Activated CD4-positive, CD25-positive, alpha-beta regulatory T cell treated with anti-CD3 and anti-CD28 coated beads, Interleukin-2, amount 50 U/mL, for 24 hours (primary cell): ENCODE measurements at regions not wholly inside any gene's neighbourhood (a gene's known extent, or its start where the extent isn't known, plus 50 kb on each side); places are given as distances from the start of the nearest gene placed in this dataset.
"Not testable (repeated sequence)": the region's sequence is repeated elsewhere in the genome, so short reads cannot be mapped to it uniquely, and the experiment has no call there.

ENCODE experiments used
- ATAC-seq, 2 donors: fragments of 150-1000 bp; cut with Tn5 transposase; one replicate each; pipeline ENCODE4 v1.10.0; 2021; ENCODE audit warnings: mild to moderate bottlenecking in 1 of 2, moderate library complexity in 1 of 2

DNA sequence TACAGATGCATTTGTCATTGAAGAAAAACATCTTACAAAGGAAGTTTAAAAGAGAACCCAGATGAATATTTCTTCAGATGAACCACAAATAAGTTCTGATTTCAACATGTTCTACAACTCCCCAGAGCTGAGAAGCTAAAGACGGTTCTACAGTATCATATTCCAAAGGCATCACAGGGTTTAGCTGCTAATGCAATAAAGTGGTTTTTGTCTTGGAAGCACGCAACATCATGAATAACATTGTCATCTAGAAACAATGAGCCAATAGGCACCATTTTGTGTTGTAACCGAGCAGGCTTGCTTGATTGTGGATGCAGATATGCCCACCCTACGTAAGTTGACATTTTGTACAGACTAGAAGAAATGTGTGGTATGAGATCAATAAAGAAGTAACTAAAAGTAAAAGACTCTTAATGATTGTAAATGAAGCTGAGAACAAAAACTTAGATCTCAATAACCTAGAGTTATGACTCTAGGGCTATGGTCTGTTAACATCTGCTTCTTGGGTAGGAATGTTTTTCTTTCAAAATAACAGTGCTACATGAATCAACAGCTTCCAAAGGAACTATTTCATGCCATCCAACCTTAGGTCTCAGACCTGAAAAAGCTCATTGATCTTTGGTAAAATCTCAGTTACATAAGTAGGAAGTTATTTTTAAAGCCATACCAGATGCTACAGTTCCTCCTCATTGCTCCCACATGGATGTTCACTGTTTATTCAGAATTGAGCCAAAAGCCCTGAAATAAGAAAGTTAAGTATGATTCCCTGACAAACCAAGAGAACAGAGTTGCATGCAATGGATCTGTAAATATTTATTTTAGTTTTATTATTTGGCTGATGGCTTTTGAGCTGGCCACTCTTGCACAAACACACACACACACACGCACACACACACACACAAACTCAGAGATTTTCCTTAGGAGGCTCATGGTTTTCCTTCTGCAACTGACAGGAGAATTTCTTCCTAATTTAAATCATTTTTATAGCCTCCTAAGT is 118.7 kb upstream of the SLCO6A1 start:
- no peak for ATAC-seq

DNA sequence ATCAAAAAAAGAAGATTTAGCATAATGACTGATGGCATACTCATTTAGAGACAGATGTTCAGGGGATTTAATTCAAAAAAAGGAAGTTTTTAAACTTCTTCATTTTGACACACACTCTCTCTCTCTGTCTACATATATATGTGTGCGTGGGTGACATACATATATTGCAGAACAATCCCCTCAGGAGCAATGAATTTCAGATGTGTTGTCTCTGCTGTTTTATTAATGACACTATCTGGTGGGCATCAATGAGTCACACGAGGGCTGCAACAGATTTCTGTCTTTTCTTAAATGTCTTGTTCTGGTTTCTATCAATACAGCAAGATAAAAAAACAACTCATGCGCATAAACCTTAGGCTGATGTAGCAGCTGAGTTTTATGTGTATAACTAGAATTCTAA is 123.5 kb upstream of the SLCO6A1 start:
- no peak for ATAC-seq

DNA sequence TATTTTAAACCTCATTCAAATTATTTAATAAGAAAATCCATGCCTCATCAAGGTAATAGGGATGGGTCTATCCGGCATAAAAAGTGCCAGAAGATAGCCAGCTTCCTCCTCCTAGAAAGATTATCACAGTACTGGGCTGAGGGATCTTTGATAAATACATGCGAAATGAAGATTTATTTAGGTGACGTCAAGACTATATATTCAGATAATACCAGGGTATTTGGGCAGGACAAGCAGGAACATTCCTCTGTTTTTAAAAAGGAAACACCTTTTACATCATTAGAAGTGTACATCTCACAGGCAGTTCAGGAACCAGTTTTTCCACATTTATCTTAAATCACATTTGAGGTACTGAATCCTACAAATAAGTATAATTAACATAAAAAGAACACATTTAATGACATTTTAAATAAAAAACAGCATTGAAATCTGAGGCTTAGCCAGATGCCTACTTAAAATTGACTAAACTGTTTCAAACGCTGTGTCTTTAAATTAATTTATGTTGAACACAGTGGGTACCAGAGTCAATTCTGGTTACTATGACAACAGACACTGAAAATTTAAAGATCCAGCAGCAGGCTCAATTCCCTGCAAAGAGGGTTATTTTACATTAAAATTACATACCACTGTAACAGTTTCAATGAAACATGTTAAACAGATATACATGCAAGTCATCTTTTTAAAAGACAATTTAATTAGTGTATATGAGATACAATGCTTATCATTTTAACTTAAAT is 124.7 kb upstream of the SLCO6A1 start:
- no peak for ATAC-seq

GRCh38 chr5:102624405-102624804 is 125.6 kb upstream of the SLCO6A1 start:
- no peak for ATAC-seq

DNA sequence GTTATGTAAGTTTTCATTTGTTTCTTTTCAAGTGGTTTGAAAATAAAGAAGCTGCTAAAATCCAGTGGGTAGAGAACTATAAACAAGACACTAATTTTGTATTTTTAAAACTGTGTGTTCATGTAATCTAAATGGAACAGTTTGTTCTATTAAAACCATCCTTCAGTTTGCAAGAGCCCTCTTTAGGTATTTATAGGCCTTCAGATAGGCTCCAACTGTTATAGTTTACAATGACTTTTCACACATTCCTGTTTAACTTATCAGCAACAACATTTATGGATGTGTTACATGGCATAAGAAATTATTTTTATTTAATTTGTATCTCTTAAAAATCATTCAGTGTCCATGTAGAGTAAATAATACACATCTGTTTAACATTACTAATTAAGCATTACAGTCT is 126.7 kb upstream of the SLCO6A1 start:
- no peak for ATAC-seq

DNA sequence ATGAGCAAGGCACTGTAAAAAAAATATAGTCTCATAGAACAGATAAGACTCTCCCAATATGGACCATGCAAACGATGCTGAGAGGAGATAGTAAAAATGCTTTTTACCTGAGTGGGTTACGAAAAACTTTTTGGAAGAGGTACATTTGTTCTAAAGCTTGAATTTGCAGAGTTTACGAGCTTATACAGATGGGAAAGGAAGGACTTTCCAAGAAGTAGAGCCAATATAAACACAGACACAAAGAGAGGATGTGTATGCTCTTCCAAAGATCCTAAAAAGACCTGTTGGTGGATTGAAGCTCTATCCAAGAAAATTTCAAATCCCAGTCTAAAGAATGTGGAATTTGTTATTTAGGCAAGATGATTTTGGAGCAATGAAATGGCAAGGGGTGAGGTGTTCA is 127.1 kb upstream of the SLCO6A1 start:
- no peak for ATAC-seq

DNA sequence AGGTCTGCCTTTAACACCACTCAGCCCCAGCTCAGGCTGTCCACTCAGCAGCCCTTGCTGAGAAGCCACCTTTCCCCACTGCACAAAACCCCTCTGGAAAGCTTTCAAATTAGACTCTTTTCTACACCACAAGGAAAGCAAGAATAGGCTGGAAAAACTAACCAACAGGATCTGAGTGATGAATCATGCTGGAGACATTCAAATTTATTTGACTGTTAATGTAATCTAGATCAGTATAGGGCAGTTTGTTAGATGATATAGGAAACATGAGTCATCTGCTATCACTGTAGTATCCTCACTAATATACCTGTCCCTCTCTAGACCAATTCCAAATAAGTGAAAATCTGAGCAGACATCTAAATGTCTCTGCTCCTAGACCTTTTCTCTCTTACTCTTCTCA is 127.8 kb upstream of the PAM start:
- ATAC-seq: no peak

DNA sequence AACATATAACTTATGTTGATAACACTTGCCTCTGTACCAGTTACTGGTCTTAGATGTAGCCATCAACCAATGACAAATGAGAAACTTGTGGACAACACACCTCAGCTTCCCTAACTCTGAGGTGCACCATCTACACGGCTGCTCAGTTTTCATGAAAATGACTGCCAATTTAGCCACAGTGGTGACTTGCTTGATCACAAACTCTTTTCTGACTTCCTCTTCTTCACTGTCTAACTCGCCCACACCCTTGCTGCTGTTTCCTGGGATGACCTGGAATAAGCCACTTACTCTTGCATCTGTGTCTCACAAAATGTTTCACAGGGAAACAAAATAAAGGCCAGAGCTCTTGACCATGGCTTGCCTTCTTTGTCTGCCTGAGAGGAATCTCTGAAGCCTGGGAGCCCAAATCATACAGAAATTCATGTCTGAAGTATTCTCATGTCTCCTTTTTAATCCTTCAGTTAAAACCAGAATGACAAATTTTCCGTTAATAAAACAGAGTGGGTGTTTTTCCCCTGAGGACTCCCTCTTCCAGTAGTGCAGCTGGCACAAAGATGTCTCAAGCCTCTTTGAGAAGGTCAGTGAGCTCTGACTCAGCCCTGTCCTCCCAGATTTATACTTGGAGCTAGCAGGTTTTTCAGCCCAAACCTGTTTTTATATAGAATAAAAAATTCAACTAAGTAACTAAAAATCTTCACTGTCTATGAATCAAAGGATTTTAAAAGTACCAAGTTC is 126.5 kb upstream of the PAM start:
- ATAC-seq: no peak

DNA sequence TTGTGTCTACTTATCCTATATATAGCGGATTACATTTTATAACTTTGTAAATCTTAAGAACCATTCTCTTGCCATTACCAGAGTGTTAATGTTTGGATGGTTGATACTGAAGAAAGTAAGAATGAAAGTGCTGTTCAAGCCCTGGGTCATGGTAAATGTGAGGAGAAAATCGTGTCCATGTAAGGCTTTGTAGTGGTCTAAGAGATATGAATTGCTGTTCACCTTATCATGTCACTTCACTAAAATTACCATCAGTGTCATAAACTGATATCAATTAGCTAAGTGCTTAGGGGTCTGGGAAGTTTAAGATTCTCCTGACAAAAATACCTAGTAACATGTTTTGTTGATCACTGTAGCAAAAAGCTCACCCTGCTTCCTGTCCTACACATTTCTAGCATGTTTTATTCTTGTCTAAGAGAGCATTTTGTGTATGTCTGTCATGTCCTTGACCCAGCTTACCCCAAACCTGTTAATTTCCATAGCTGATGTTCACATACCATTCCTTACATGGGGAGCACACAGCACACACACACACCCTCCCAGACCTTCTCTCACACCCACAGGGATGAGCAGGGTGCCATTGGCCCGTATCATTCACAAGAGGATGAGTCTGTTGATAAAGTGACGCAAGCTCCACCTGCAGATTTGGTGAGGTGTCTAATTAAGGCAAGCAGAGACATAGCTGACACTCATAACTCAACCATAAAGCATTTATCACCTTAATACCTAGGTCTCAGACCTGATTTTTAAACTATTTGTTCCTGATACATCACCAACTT is 125.1 kb upstream of the PAM start:
- ATAC-seq: no peak

DNA sequence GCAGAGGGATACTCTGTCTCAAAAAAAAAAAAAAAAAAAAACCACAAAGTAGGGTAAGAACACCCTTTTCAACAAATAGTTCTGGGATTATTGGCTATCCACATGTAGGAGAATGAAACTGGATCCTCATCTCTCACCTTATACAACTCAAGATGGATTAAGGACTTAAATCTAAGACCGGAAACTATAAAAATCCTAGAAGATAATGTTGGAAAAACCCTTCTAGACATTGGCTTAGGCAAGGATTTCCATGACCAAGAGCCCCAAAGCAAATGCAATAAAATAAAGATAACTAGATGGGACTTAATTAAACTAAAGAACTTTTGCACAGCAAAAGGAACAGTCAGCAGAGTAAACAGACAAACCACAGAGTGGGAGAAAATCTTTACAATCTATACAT is 119.7 kb upstream of the PAM start:
- ATAC-seq: not testable (repeated sequence)

GRCh38 chr5:102638316-102638715 is 116.8 kb upstream of the PAM start:
- no peak for ATAC-seq

DNA sequence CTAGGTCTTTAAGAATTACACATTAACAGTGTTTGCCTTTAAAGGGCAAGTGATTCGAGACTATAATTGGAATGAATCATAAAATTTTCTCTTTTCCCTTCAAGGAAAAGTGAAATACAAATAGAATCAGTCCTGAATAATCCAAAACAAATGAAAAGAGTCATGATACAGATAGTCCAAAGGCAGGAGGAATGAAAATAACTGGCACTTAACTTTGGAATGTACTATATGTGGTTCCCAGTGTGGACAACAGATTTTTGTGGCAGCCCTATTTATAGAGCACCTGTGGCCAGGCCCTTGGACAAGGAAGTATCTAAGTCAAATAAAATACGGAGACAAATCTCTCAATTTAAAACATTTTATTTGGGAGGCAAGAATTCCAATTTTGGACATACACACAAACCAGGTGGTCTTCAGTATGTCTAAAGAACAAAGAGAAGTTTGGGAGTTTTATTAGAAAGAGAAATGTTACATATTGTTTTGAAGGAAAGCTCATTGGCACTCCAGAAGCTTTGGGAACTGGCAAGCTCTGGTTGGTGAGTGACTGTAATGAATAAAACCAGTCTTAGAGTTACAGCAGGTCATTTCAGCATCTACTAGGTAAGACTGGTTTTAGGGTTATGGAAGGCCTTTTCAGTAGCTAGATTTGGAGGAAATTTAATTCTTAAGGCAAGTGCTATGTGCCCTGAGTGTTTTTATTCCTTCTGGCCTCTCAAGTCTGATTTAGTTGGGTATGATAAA is 116.0 kb upstream of the PAM start:
- no peak for ATAC-seq

GRCh38 chr5:102649731-102650130 is 105.4 kb upstream of the PAM start:
- ATAC-seq: no peak

DNA sequence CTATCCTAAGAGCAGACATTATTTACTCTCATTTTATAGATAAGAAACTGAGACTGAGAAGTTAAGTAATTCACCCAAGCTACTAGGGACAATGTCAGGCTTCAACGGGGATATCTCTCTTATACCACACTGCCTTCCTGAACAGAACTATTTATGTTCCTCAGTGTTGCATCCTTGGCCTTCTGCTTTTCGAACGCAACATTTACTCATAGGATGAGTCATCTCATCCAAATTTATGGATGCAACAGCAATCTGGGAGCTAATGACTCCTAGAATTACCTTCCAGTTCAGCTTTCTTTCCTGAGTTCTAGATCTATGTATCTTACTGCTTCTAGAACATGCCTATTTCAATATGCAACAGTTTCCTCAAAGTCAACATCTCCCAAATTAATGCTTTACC is 103.6 kb upstream of the PAM start:
- no peak for ATAC-seq

DNA sequence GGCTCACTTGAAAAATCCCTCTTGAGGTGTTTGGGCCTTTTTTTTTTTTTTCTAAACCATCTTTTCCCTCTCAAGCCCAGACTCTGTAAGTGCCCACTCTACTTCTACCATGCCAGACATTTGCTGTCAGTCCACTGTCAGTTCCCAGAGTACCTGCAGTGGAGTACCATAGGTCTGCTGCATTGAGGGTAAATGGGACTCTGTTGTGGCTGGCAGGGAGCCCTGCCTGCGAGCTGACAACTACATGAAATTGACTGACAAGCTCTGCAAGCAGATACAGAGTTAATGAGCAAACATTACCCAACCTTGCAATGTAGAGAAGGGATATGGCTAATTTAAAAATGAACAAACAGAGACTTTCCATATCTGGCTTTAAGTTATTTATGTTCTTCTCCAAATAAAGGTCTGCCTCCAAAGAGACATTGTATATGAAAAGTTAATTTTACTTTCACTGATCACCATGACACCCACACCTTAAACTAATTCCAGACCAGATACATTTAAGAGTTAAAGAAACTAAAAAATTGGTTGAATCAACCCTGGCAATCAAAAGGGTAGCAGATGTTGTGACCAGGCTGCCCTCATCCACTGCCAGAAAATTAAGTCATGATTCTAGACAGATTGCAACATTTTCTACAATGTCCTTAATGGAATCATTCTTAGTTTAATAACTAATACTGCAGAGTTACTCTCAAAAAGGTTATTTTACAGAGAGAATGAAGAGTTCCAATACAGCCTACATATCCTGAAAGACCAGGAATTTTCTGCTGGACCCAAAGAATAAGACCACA is 100.4 kb upstream of the PAM start:
- no peak for ATAC-seq

DNA sequence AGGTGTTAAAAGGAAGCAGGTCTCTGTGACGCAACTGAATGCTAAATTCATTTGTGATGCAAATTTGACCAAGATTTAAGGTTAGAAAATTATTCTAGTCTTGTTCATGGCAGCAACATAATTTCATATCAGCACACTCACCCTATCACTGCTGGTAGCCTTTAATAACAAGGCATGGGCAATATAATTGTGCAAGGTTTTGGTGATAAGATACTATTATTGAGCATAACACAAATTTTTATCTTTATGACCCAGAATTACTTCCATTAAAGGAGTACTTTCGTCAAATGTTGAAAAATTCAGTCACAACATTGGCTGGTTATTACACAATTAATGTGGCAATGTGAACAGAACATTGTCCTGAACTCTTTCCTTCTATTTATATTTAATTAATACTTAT is 96.0 kb upstream of the PAM start:
- no peak for ATAC-seq

GRCh38 chr5:102660111-102660510 is 95.0 kb upstream of the PAM start:
- ATAC-seq: no peak

GRCh38 chr5:102663749-102664530 is 91.2 kb upstream of the PAM start:
- ATAC-seq: no peak

- no peak for ATAC-seq
Measured at GRCh38 chr5:102664616-102665335, 90.3 kb upstream of the PAM start.
